MM.1S (cell line): ENCODE measurements at regions not wholly inside any gene's neighbourhood (a gene's known extent, or its start where the extent isn't known, plus 50 kb on each side); places are given as distances from the start of the nearest gene placed in this dataset.

Experiments used
- CTCF ChIP-seq: fragments of 300-600 bp; sonication (generic); IDR thresholded peaks from 2 replicates; pipeline ENCODE4 v1.5.1; 2016; ENCODE audit warnings: antibody characterized with exemption, low read length, mixed read lengths
- EZH2phosphoT487 ChIP-seq: fragments of 300-600 bp; sonication (generic); IDR thresholded peaks from 2 replicates; pipeline ENCODE4 v1.6.1; 2018; ENCODE audit warnings: antibody characterized with exemption, low read length

- no peak for TF ChIP-seq CTCF
- no peak for TF ChIP-seq EZH2phosphoT487
Observed at GRCh38 chr18:7454429-7454828, 112.7 kb upstream of the PTPRM start.
